ENCODE measurements at regions not wholly inside any gene's neighbourhood (a gene's known extent, or its start where the extent isn't known, plus 50 kb on each side); places are given as distances from the start of the nearest gene placed in this dataset.
"Not testable (repeated sequence)": the region's sequence is repeated elsewhere in the genome, so short reads cannot be mapped to it uniquely, and the experiment has no call there.

- TF ChIP-seq CTCF (IDR thresholded peaks at IDR 0.05; ENCODE audit: control insufficient read depth, extremely low read depth, insufficient read depth): no peak
- no peak overlapping the region for H3K4me3 ChIP-seq (ENCODE audit: low read depth, low read length)
- DNase-seq (ENCODE audit: low read depth): no peak
Measured at GRCh38 chr3:102353148-102353547, 81.7 kb upstream of the ZPLD1 start.

- no peak for DNase-seq (ENCODE audit: low read depth)
- no peak overlapping the region for H3K4me3 ChIP-seq (ENCODE audit: low read depth, low read length)
- TF ChIP-seq CTCF (IDR thresholded peaks at IDR 0.05; ENCODE audit: control insufficient read depth, extremely low read depth, insufficient read depth): no peak
Measured at GRCh38 chr3:102353805-102354204, 81.0 kb upstream of the ZPLD1 start.

GRCh38 chr3:102354818-102355515, 79.8 kb upstream of the ZPLD1 start:
- no peak for DNase-seq (ENCODE audit: low read depth)
- TF ChIP-seq CTCF (IDR thresholded peaks at IDR 0.05; ENCODE audit: control insufficient read depth, extremely low read depth, insufficient read depth): no peak
- no peak overlapping the region for H3K4me3 ChIP-seq (ENCODE audit: low read depth, low read length)

GRCh38 chr3:102356506-102356905, 78.3 kb upstream of the ZPLD1 start:
- no peak for DNase-seq (ENCODE audit: low read depth)
- no peak for TF ChIP-seq CTCF (IDR thresholded peaks at IDR 0.05; ENCODE audit: control insufficient read depth, extremely low read depth, insufficient read depth)
- no peak overlapping the region for H3K4me3 ChIP-seq (ENCODE audit: low read depth, low read length)

GRCh38 chr3:102357313-102357712, 77.5 kb upstream of the ZPLD1 start:
- not testable (repeated sequence) for DNase-seq (ENCODE audit: low read depth)

GRCh38 chr3:102360183-102360860, 74.5 kb upstream of the ZPLD1 start:
- TF ChIP-seq CTCF (IDR thresholded peaks at IDR 0.05; ENCODE audit: control insufficient read depth, extremely low read depth, insufficient read depth): no peak
- no peak for DNase-seq (ENCODE audit: low read depth)
- no peak overlapping the region for H3K4me3 ChIP-seq (ENCODE audit: low read depth, low read length)

More at GRCh38 chr3:102357313-102357712, 77.5 kb upstream of the ZPLD1 start:
- not testable (repeated sequence) for H3K4me3 ChIP-seq (ENCODE audit: low read depth, low read length)

- no peak for DNase-seq (ENCODE audit: low read depth)
- no peak overlapping the region for H3K4me3 ChIP-seq (ENCODE audit: low read depth, low read length)
- TF ChIP-seq CTCF (IDR thresholded peaks at IDR 0.05; ENCODE audit: control insufficient read depth, extremely low read depth, insufficient read depth): no peak
Measured at GRCh38 chr3:102361101-102361500, 73.7 kb upstream of the ZPLD1 start.

GRCh38 chr3:102366116-102366515, 68.7 kb upstream of the ZPLD1 start:
- H3K4me3 ChIP-seq (ENCODE audit: low read depth, low read length); DNase-seq (ENCODE audit: low read depth): not testable (repeated sequence)
